ENCODE measurements at regions not wholly inside any gene's neighbourhood (a gene's known extent, or its start where the extent isn't known, plus 50 kb on each side); places are given as distances from the start of the nearest gene placed in this dataset.

DNA sequence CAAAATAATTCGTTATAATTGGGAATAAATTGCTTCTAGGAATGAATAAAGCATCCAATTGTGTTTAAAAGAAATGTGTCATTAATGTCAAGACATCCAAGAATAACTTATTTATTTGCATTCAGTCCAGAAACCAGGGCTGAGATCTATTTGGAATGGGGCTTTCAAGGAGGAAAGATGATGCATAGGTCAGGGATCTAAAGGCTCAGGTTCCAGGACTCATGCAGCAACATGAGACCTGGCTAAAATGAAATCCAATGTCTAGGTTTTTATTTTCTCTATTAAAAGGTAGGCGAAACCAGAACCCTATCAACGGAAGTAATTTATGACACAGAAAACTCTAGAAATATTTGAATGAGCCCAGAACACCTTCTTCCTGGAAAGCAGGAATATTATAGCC, 376.8 kb downstream of the SEC16B start:
- Histone ChIP-seq H2AFZ (ENCODE audit: insufficient read depth, low read depth, low read length, poor library complexity, severe bottlenecking) (no peak overlapping the region), H3K4me1 (ENCODE audit: control insufficient read depth in 2 of 2, insufficient read depth in 2 of 2, low read length in 2 of 2) (no peaks in the 10 kb centered on the region), H3K27me3 (replicated peaks in 1 of 4; ENCODE audit: control extremely low read depth in 1 of 4, control insufficient read depth in 3 of 4, insufficient read depth in 4 of 4, low read length in 3 of 4) (no peaks in the 10 kb centered on the region), H3K4me2 (replicated peaks; ENCODE audit: low read depth, low read length, poor library complexity, severe bottlenecking) (no peak overlapping the region), H3K4me3 (ENCODE audit: control extremely low read depth in 1 of 5, extremely low read depth in 1 of 5, insufficient read depth in 1 of 5, low read depth in 2 of 5, low read length in 4 of 5) (no peak overlapping the region), H3K79me2 (ENCODE audit: control insufficient read depth, insufficient read depth, low read length) (no peaks in the 10 kb centered on the region), H3K9me3 (ENCODE audit: control extremely low read depth in 1 of 3, control insufficient read depth in 2 of 3, insufficient read depth in 1 of 3, low read length in 2 of 3) (no peaks in the 10 kb centered on the region), H3K27ac (ENCODE audit: low read length in 2 of 2) (no peak overlapping the region), H3K36me3 (replicated peaks in 1 of 2; ENCODE audit: control extremely low read depth in 1 of 2, control insufficient read depth in 1 of 2, extremely low read depth in 1 of 2, insufficient read depth in 2 of 2, low read length in 1 of 2) (no peaks in the 10 kb centered on the region), H3K9ac (ENCODE audit: low read length) (no peak overlapping the region), H4K20me1 (ENCODE audit: control insufficient read depth, insufficient read depth, low read length, poor library complexity, severe bottlenecking) (no peaks in the 10 kb centered on the region)
- Mint-ChIP-seq H3K4me3 (no peak overlapping the region), H3K9me3 (ENCODE audit: insufficient read depth) (no peaks in the 10 kb centered on the region), H3K27ac (no peak overlapping the region), H3K27me3 (no peaks in the 10 kb centered on the region), H3K4me1 (no peaks in the 10 kb centered on the region)
- ChIA-PET CTCF (no interaction called here), POLR2A (no interaction called here)
- TF ChIP-seq, protein P1, sequence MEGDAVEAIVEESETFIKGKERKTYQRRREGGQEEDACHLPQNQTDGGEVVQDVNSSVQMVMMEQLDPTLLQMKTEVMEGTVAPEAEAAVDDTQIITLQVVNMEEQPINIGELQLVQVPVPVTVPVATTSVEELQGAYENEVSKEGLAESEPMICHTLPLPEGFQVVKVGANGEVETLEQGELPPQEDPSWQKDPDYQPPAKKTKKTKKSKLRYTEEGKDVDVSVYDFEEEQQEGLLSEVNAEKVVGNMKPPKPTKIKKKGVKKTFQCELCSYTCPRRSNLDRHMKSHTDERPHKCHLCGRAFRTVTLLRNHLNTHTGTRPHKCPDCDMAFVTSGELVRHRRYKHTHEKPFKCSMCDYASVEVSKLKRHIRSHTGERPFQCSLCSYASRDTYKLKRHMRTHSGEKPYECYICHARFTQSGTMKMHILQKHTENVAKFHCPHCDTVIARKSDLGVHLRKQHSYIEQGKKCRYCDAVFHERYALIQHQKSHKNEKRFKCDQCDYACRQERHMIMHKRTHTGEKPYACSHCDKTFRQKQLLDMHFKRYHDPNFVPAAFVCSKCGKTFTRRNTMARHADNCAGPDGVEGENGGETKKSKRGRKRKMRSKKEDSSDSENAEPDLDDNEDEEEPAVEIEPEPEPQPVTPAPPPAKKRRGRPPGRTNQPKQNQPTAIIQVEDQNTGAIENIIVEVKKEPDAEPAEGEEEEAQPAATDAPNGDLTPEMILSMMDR (IDR thresholded peaks at IDR 0.05) = no peak
- no peak for TF ChIP-seq EZH2 (IDR thresholded peaks at IDR 0.05; ENCODE audit: borderline replicate concordance, insufficient read depth, low read depth, low read length, poor library complexity, severe bottlenecking)
- intact Hi-C loops (cut with micrococcal nuclease) = no loop called here
- ATAC-seq (ENCODE audit: low read depth) (no peak), DNase-seq (no peak)
- WGBS (ENCODE audit: insufficient coverage) = no CpG with 5 or more reads among the region's 3 CpGs

DNA sequence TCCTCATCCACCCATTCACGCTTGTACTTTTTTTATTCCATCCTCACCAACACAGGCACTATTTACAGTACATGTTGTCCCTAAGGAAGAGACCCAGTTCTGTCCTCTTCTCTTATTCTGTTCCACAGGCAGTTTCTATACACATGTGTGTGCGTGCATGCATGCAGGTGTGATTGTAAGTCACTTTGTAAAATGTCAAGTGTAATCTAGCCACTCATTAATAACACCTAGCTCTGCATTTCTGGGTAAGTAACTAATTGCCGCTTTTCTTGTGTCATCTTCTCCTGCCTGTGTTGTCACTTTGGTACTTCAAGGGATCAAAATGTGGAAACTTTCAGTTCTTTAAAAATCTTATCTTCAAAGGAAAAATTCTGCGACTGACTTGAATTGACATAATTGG, 377.2 kb downstream of the SEC16B start:
- WGBS (ENCODE audit: insufficient coverage) = no CpG with 5 or more reads among the region's 4 CpGs
- Histone ChIP-seq H3K9ac (ENCODE audit: low read length) (no peak overlapping the region), H3K79me2 (ENCODE audit: control insufficient read depth, insufficient read depth, low read length) (no peaks in the 10 kb centered on the region), H3K4me1 (ENCODE audit: control insufficient read depth in 2 of 2, insufficient read depth in 2 of 2, low read length in 2 of 2) (no peaks in the 10 kb centered on the region), H3K4me3 (ENCODE audit: control extremely low read depth in 1 of 5, extremely low read depth in 1 of 5, insufficient read depth in 1 of 5, low read depth in 2 of 5, low read length in 4 of 5) (no peak overlapping the region), H3K4me2 (replicated peaks; ENCODE audit: low read depth, low read length, poor library complexity, severe bottlenecking) (no peak overlapping the region), H4K20me1 (ENCODE audit: control insufficient read depth, insufficient read depth, low read length, poor library complexity, severe bottlenecking) (no peaks in the 10 kb centered on the region), H3K27me3 (replicated peaks in 1 of 4; ENCODE audit: control extremely low read depth in 1 of 4, control insufficient read depth in 3 of 4, insufficient read depth in 4 of 4, low read length in 3 of 4) (no peaks in the 10 kb centered on the region), H3K36me3 (replicated peaks in 1 of 2; ENCODE audit: control extremely low read depth in 1 of 2, control insufficient read depth in 1 of 2, extremely low read depth in 1 of 2, insufficient read depth in 2 of 2, low read length in 1 of 2) (no peaks in the 10 kb centered on the region), H3K9me3 (ENCODE audit: control extremely low read depth in 1 of 3, control insufficient read depth in 2 of 3, insufficient read depth in 1 of 3, low read length in 2 of 3) (no peaks in the 10 kb centered on the region), H2AFZ (ENCODE audit: insufficient read depth, low read depth, low read length, poor library complexity, severe bottlenecking) (no peak overlapping the region), H3K27ac (ENCODE audit: low read length in 2 of 2) (no peak overlapping the region)
- intact Hi-C loops (cut with micrococcal nuclease) = no loop called here
- Mint-ChIP-seq H3K27me3 (no peaks in the 10 kb centered on the region), H3K27ac (no peak overlapping the region), H3K9me3 (ENCODE audit: insufficient read depth) (no peaks in the 10 kb centered on the region), H3K4me1 (no peaks in the 10 kb centered on the region), H3K4me3 (no peak overlapping the region)
- TF ChIP-seq, protein P1 (IDR thresholded peaks at IDR 0.05) = no peak
- no peak for TF ChIP-seq EZH2 (IDR thresholded peaks at IDR 0.05; ENCODE audit: borderline replicate concordance, insufficient read depth, low read depth, low read length, poor library complexity, severe bottlenecking)
- ATAC-seq (ENCODE audit: low read depth) = no peak
- no peak for DNase-seq
- CTCF ChIA-PET = no interaction called here
- POLR2A ChIA-PET = no interaction called here

Measured in B cell (primary cell).